Lower leg skin (tissue), 3 donors: ENCODE measurements at regions not wholly inside any gene's neighbourhood (a gene's known extent, or its start where the extent isn't known, plus 50 kb on each side); places are given as distances from the start of the nearest gene placed in this dataset.

Experiments used
- CTCF ChIP-seq, 3 donors: fragments of 450-650 bp; IDR thresholded peaks; one replicate each; pipeline ENCODE4 v1.5.1; 2016; ENCODE audit warnings: antibody characterized with exemption in 3 of 3, mild to moderate bottlenecking in 3 of 3, moderate library complexity in 2 of 3
- POLR2A ChIP-seq, 2 donors: fragments of 450-650 bp; IDR thresholded peaks; one replicate each; pipeline ENCODE4 v1.6.1; 2016 to 2017; ENCODE audit warnings: antibody characterized with exemption in 2 of 2, mild to moderate bottlenecking in 1 of 2, moderate library complexity in 1 of 2

GRCh38 chr5:13328316-13328715 is 616.2 kb downstream of the DNAH5 start:
- TF ChIP-seq CTCF (IDR thresholded peaks at IDR 0.05) (no peak), POLR2A (IDR thresholded peaks at IDR 0.05) (no peak)
